ENCODE measurements at regions not wholly inside any gene's neighbourhood (a gene's known extent, or its start where the extent isn't known, plus 50 kb on each side); places are given as distances from the start of the nearest gene placed in this dataset.
"Not testable (repeated sequence)": the region's sequence is repeated elsewhere in the genome, so short reads cannot be mapped to it uniquely, and the experiment has no call there.

DNA sequence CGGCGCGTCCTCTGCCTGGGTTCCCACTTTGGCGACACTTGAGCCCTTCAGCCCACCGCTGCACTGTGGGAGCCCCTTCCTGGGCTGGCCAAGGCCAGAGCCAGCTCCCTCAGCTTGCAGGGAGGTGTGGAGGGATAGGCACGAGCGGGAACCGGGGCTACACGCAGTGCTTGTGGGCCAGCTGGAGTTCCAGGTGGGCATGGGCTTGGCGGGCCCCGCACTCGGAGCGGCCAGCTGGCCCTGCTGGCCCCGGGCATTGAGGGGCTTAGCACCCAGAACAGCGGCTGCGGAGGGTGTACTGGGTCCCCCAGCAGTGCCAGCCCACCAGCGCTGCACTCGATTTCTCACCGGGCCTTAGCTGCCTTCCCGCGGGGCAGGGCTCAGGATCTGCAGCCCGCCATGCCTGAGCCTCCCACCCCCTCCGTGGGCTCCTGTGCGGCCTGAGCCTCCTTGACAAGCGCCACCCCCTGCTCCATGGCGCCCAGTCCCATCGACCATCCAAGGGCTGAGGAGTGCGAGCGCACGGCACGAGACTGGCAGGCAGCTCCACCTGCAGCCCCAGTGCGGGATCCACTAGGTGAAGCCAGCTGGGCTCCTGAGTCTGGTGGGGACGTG is 313.2 kb upstream of the TMEFF2 start:
- H3K9me3 ChIP-seq (ENCODE audit: insufficient read depth in 2 of 2, low read depth in 1 of 2, low read length in 1 of 2) = peaks cover 9 to 22% of the 10 kb centered on the region in 2 experiments; a peak in 3 of 4 replicates
- FAIRE-seq; POLR2A ChIA-PET (ENCODE audit: partially characterized antibody); H3K9ac ChIP-seq (replicated peaks in 1 of 4; ENCODE audit: extremely low read depth in 1 of 4, low read depth in 3 of 4, low read length in 3 of 4); H3K36me3 ChIP-seq (ENCODE audit: control insufficient read depth in 2 of 4, insufficient read depth in 4 of 4, low read length in 3 of 4); H3K23me2 ChIP-seq (ENCODE audit: low read depth, low read length); H2BK120ac ChIP-seq (replicated peaks; ENCODE audit: low read depth, low read length); H3K79me1 ChIP-seq (ENCODE audit: low read depth, low read length); CTCF ChIA-PET (ENCODE audit: partially characterized antibody); H4K20me1 ChIP-seq (replicated peaks in 1 of 2; ENCODE audit: control insufficient read depth in 1 of 2, insufficient read depth in 2 of 2, low read length in 2 of 2); H3K4me1 ChIP-seq (replicated peaks in 1 of 4; ENCODE audit: control insufficient read depth in 3 of 4, insufficient read depth in 4 of 4, low read length in 3 of 4); H3K4me3 ChIP-seq (ENCODE audit: extremely low read depth in 1 of 4, insufficient read depth in 2 of 4, low read depth in 3 of 4, low read length in 4 of 4); H3K4me2 ChIP-seq (ENCODE audit: insufficient read depth in 1 of 2, low read depth in 2 of 2, low read length in 2 of 2); H3K27ac ChIP-seq (ENCODE audit: low read depth, low read length); H3K56ac ChIP-seq (replicated peaks; ENCODE audit: insufficient read length, low read depth, low read length); H2BK12ac ChIP-seq (ENCODE audit: low read depth, low read length); H2AK5ac ChIP-seq (ENCODE audit: low read depth, low read length); H3K79me2 ChIP-seq (ENCODE audit: control insufficient read depth in 1 of 2, insufficient read depth in 2 of 2, low read length in 2 of 2); DNase-seq (ENCODE audit: low read depth in 1 of 2, low spot score in 2 of 2); H2AFZ ChIP-seq (ENCODE audit: low read length); H3K4ac ChIP-seq (replicated peaks; ENCODE audit: insufficient read length, low read depth, low read length); H2BK15ac ChIP-seq (ENCODE audit: low read length); H3K23ac ChIP-seq (ENCODE audit: insufficient read length); H2BK20ac ChIP-seq (ENCODE audit: low read length); H3K14ac ChIP-seq (ENCODE audit: insufficient read length); H4K5ac ChIP-seq (ENCODE audit: insufficient read length, low read depth, low read length); H3K18ac ChIP-seq (ENCODE audit: extremely low read depth, low read length); H3K27me3 ChIP-seq (replicated peaks in 1 of 4; ENCODE audit: control insufficient read depth in 3 of 4, extremely low read depth in 1 of 4, insufficient read depth in 3 of 4, low read length in 3 of 4); H4K8ac ChIP-seq (ENCODE audit: extremely low read depth, insufficient read depth, low read length); H2BK5ac ChIP-seq (ENCODE audit: low read depth, low read length); H4K91ac ChIP-seq (replicated peaks; ENCODE audit: insufficient read length, low read length): not testable (repeated sequence)
- 96% methylated on average over 22 of the region's 33 CpGs; no CpG with 5 or more reads in 1 of the 2 experiments for WGBS, 2 experiments (ENCODE audit: extremely low coverage in 1 of 2, insufficient coverage in 1 of 2, insufficient read length in 1 of 2, insufficient replicate concordance in 2 of 2, low coverage in 1 of 2, low lambda C conversion rate in 2 of 2, missing lambda C conversion rate in 1 of 2)
